IPS-NIHi7 (cell line): ENCODE measurements at regions not wholly inside any gene's neighbourhood (a gene's known extent, or its start where the extent isn't known, plus 50 kb on each side); places are given as distances from the start of the nearest gene placed in this dataset.

Experiments used
- DNase-seq: peaks from one replicate; pipeline ENCODE4 v3.0.0; 2012; ENCODE audit warnings: mixed read lengths; ENCODE audit errors: extremely low spot score

DNA sequence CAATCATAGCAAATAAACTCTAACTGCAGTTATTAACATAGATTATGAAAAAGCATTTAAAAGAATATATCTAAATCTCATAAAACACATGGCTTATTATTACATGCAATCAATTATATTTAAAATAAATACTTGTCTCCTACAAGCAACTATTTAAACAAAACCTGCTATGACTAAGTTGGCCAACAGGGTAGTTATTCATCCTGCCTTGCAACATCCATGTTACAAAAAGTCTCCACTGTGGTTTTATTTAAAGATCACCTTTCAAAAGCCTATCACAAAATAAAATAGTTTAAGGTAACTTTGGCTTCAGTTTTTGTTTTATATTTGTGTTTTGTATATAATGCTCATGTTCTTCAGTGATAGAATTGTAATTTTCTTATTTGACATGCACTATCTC is 1127.0 kb upstream of the MAP3K7 start:
- no peak for DNase-seq

GRCh38 chr6:91711518-91711917 is 1124.6 kb upstream of the MAP3K7 start:
- DNase-seq = no peak

GRCh38 chr6:91710342-91710741 is 1123.5 kb upstream of the MAP3K7 start:
- DNase-seq = no peak

DNA sequence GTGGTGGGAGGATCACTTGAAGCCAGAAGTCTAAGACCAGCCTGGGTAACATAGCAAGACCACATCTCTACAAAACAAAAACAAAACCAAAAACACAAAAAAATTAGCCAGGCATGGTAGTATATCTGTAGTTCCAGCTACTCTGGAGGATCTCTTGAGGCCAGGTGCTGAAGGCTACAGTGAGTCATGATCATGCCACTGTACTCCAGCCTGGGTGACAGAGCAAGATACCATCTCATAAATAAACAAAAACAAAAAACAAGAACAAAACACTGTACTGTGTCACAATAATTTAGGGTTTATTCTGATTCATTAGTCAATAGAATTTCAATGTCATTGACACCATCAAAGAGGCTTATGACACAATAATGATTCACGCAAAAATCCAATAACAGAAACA is 1121.7 kb upstream of the MAP3K7 start:
- no peak for DNase-seq

- no peak for DNase-seq
Observed at GRCh38 chr6:91705646-91706045, 1118.8 kb upstream of the MAP3K7 start.

GRCh38 chr6:91704531-91704930 is 1117.7 kb upstream of the MAP3K7 start:
- DNase-seq = no peak

- no peak for DNase-seq
Observed at GRCh38 chr6:91697010-91697695, 1110.3 kb upstream of the MAP3K7 start.

- no peak for DNase-seq
Observed at GRCh38 chr6:91695221-91695620, 1108.3 kb upstream of the MAP3K7 start.

GRCh38 chr6:91694016-91694654 is 1107.3 kb upstream of the MAP3K7 start:
- no peak for DNase-seq

- no peak for DNase-seq
Observed at GRCh38 chr6:91691449-91691848, 1104.6 kb upstream of the MAP3K7 start.

- DNase-seq = no peak
Observed at GRCh38 chr6:91683240-91683639, 1096.4 kb upstream of the MAP3K7 start.

GRCh38 chr6:91681296-91681695 is 1094.4 kb upstream of the MAP3K7 start:
- DNase-seq = no peak

DNA sequence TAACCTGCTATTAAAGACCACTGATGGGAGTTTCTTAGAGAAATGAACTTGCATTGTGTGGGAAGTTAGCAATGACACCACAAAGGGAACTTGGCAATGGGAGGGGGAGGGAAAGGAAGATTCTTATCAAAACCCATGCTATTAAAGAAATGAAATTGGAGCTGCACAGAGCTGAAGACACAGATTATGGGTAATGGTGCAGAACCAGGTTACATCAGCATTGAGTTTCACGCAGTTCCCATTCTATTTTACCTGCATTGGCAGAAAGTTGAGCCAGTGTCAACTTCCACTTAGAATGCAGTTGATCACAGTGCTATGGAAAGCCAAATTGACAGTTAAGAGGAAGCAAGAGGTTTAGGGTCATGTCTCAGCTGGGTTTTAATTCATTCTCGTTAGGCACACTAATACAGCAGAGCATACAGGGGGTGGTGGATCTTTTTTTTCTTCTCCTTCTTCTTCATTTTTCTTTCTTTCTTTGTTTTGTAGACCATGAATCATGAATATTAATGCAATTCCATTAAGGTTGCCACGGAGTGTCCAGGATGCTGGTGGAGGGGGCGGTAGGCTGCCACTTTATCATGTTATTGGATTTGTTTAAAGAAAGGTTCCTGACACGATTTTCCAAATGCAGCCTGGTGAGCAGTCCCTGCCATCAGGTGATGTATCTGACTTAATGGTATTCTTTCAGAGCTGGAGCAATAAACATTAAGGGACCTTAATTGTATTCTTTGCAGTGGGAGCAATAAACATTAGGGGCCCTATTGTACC is 1092.0 kb upstream of the MAP3K7 start:
- no peak for DNase-seq

GRCh38 chr6:91672201-91672600 is 1085.3 kb upstream of the MAP3K7 start:
- DNase-seq = no peak

DNA sequence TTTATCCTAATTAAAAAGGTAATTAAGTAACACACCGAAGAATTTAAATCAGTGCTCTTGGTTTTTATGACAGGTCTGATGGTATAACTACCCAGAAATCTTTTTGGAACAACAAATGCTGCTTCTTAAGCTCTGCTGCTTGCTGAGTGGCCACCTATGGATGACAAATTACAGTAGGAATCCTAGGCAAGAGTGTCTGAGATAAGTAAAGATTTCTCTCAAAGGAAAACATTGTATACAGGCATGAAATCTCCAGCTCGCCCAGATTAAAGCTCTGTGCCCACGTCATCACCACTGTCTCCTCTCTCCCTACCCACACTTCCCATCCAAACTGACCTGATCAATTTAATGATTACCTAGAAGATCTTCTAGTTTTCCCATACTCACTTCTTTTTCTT is 1083.0 kb upstream of the MAP3K7 start:
- no peak for DNase-seq

- no peak for DNase-seq
Observed at GRCh38 chr6:91669154-91669870, 1082.4 kb upstream of the MAP3K7 start.

DNA sequence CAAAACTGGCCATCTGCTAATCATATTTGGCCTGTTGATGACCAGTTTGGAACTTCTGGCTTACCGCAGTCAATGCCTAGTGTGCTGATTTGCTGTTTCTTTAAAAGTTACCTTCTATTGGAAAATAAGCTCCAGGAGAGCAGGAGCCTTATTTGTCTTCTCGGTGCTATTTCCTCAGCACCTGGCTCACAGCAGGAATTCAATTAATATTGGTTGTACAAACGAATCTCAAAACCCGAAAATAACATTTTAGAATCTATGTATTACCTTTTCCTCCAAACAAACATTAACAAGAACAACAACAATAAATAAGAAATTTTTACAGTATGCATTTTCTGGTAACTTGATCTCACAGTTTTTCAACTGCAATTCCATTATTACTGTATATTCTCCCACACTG is 1080.7 kb upstream of the MAP3K7 start:
- no peak for DNase-seq

DNA sequence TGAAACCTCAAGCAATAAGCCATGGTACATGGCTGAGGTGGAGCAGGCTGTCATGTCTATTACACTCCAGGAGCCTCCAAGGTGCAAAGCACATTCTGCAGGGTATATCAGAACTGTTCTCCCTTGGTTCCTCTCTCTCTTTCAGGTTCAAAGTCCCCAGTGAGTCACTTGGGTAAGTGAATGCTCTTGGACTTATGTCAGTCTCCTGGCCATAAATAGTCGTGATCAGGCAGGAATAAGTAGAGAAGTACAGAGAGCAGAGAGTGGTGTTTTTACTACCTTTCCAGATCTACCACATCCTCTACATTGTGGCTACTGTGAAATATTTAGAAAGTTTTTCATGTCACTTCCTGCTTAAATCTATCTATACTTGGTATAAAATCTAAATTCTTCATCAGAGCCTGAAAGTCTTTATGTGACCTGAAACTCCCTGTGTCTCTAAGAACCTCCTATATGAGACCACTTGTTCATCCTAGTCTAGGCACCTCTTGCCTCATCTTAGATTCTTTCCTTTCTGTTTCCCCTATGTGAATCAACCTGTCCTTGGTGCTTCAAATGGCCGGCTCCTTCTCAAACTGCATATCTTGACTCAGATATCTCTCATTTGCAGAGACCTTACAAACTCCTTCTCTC is 1077.6 kb upstream of the MAP3K7 start:
- DNase-seq = no peak

GRCh38 chr6:91660893-91661292 is 1074.0 kb upstream of the MAP3K7 start:
- no peak for DNase-seq

GRCh38 chr6:91659891-91660290 is 1073.0 kb upstream of the MAP3K7 start:
- no peak for DNase-seq

GRCh38 chr6:91654793-91655192 is 1067.9 kb upstream of the MAP3K7 start:
- DNase-seq = no peak

- DNase-seq = peak; percentile 13
Observed at GRCh38 chr6:91654357-91654756, 1067.5 kb upstream of the MAP3K7 start.
